ENCODE measurements at regions not wholly inside any gene's neighbourhood (a gene's known extent, or its start where the extent isn't known, plus 50 kb on each side); places are given as distances from the start of the nearest gene placed in this dataset.

GRCh38 chr5:144958002-144958401 is 787.3 kb downstream of the KCTD16 start:
- no peak for TF ChIP-seq SIN3A (IDR thresholded peaks at IDR 0.05; ENCODE audit: borderline replicate concordance, insufficient read depth, low read length)
- TF ChIP-seq POLR2AphosphoS5 (IDR thresholded peaks at IDR 0.05; ENCODE audit: low read depth, low read length): no peak
